ENCODE measurements at regions not wholly inside any gene's neighbourhood (a gene's known extent, or its start where the extent isn't known, plus 50 kb on each side); places are given as distances from the start of the nearest gene placed in this dataset.

GRCh38 chr19:31955061-31955460 lies 390.3 kb upstream of the ZNF507 start:
- TF ChIP-seq GLIS3 (CRISPR knock-in tag; IDR thresholded peaks at IDR 0.05) (no peak), PPARA (CRISPR knock-in tag; IDR thresholded peaks at IDR 0.05; ENCODE audit: borderline replicate concordance) (no peak)
